GM12878 (cell line): ENCODE measurements at regions not wholly inside any gene's neighbourhood (a gene's known extent, or its start where the extent isn't known, plus 50 kb on each side); places are given as distances from the start of the nearest gene placed in this dataset.

Experiments
- ATAC-seq: fragments of 200-7000 bp; cut with Tn5 transposase; 3 replicates; pipeline ENCODE4 v1.9.1; 2020; ENCODE audit warnings: mild to moderate bottlenecking, moderate library complexity
- BruUV-seq: library from RNA; stranded (reverse); fragments of 400-500 nt; replicated peaks from 2 replicates; lab custom pipeline; 2021; lab: Mats Ljungman, UMichigan
- CTCF ChIA-PET: fragments of 300-600 bp; sonication (Branson Sonifier 250); formaldehyde crosslinking; extraction: SDS; loops from one replicate; lab custom pipeline; 2021; ENCODE audit warnings: inconsistent platforms; lab: Yijun Ruan, JAX
- POLR2A ChIA-PET: fragments of 350-600 bp; formaldehyde crosslinking; extraction: SDS; loops from one replicate; lab custom pipeline; 2021; ENCODE audit warnings: inconsistent platforms; lab: Charles Lee
- RAD21 ChIA-PET: fragments of 300-600 bp; sonication (Branson Sonifier 250); formaldehyde crosslinking; loops from one replicate; lab custom pipeline; 2023; ENCODE audit warnings: antibody characterized with exemption; ENCODE audit not compliant: unreplicated experiment; lab: Charles Lee
- SMC1A ChIA-PET: fragments of 300-600 bp; sonication (Branson Sonifier 250); formaldehyde crosslinking; loops from one replicate; lab custom pipeline; 2023; ENCODE audit not compliant: unreplicated experiment, uncharacterized antibody; lab: Charles Lee
- DNase-seq: peaks from one replicate; pipeline ENCODE4 v3.0.0-alpha.2; 2011; ENCODE audit warnings: low read depth, low spot score
- FAIRE-seq: peaks from 3 replicates; lab custom pipeline; 2011; peaks lifted over from hg19 to GRCh38; lab: Jason Lieb, UNC
- H2AFZ ChIP-seq: 2 replicates; pipeline ENCODE4 v1.6.0; 2011; ENCODE audit warnings: low read depth, low read length, control low read depth; ENCODE audit not compliant: control insufficient read depth
- H3K27ac ChIP-seq: 2 replicates; pipeline ENCODE4 v1.5.1; 2011; ENCODE audit warnings: control low read depth; ENCODE audit not compliant: control insufficient read depth, insufficient read depth
- H3K27me3 ChIP-seq, 2 experiments: replicated peaks in 1 of 2; 2 replicates each; pipeline versions ENCODE4 v1.6.0 to v1.6.1; 2011; ENCODE audit warnings: low read length in 1 of 2; ENCODE audit not compliant: control insufficient read depth in 2 of 2, insufficient read depth in 2 of 2
- H3K36me3 ChIP-seq, 2 experiments: 2 replicates each; pipeline ENCODE4 v1.5.1; 2011; ENCODE audit warnings: low read length in 1 of 2; ENCODE audit not compliant: control insufficient read depth in 2 of 2, insufficient read depth in 2 of 2
- H3K4me1 ChIP-seq: 2 replicates; pipeline ENCODE4 v1.6.1; 2011; ENCODE audit warnings: mild to moderate bottlenecking, low read length, moderate library complexity, mixed read lengths; ENCODE audit not compliant: control insufficient read depth, insufficient read depth
- H3K4me2 ChIP-seq: 2 replicates; pipeline ENCODE4 v1.6.0; 2011; ENCODE audit warnings: control low read depth; ENCODE audit not compliant: control insufficient read depth, insufficient read depth
- H3K4me3 ChIP-seq: fragments of 200-600 bp; sonication (generic); 2 replicates; pipeline ENCODE4 v1.5.1; 2016
- H3K79me2 ChIP-seq: 2 replicates; pipeline ENCODE4 v1.6.0; 2011; ENCODE audit warnings: low read length; ENCODE audit not compliant: control insufficient read depth, insufficient read depth
- H3K9ac ChIP-seq: 2 replicates; pipeline ENCODE4 v1.8.0; 2011; ENCODE audit warnings: low read length, control low read depth, mixed read lengths; ENCODE audit not compliant: control insufficient read depth, insufficient read depth
- H3K9me3 ChIP-seq: replicated peaks from 3 replicates; pipeline ENCODE4 v1.5.1; 2011; ENCODE audit warnings: mild to moderate bottlenecking, low read length; ENCODE audit not compliant: control insufficient read depth, insufficient read depth
- H4K20me1 ChIP-seq: 2 replicates; pipeline ENCODE4 v1.6.0; 2011; ENCODE audit not compliant: control insufficient read depth, insufficient read depth
- CTCF ChIP-seq, 3 experiments: IDR thresholded peaks in 2 of 3; conservative IDR thresholded peaks in 1 of 3; 2 replicates each; pipeline ENCODE4 v1.5.1; 2011; ENCODE audit warnings: low read depth in 3 of 3, low read length in 3 of 3, mild to moderate bottlenecking in 3 of 3, control low read depth in 2 of 3, moderate library complexity in 2 of 3, inconsistent platforms in 1 of 3, mixed read lengths in 1 of 3; ENCODE audit not compliant: control insufficient read depth in 2 of 3, insufficient read depth in 1 of 3; ENCODE audit errors: extremely low read depth in 1 of 3
- GABPA ChIP-seq: IDR thresholded peaks from 2 replicates; pipeline ENCODE4 v1.6.1; 2014; ENCODE audit warnings: antibody characterized with exemption, low read depth, mild to moderate bottlenecking, inconsistent platforms
- IKZF2 ChIP-seq, 2 experiments: fragments of 450-650 bp; IDR thresholded peaks; 2 replicates each; pipeline ENCODE4 v1.6.1; 2017; ENCODE audit warnings: mild to moderate bottlenecking in 2 of 2, moderate library complexity in 2 of 2
- POLR2A ChIP-seq: IDR thresholded peaks from 2 replicates; pipeline ENCODE4 v1.6.1; 2011; ENCODE audit warnings: low read depth, mild to moderate bottlenecking, low read length
- POLR2AphosphoS2 ChIP-seq: IDR thresholded peaks from 2 replicates; pipeline ENCODE4 v1.6.1; 2011; ENCODE audit warnings: low read depth, mild to moderate bottlenecking, low read length, improper control_type of control experiment, moderate library complexity
- PRDM15 ChIP-seq: fragments of 450-650 bp; formaldehyde crosslinking; IDR thresholded peaks from 2 replicates; pipeline ENCODE4 v1.4.0; 2020; ENCODE audit warnings: mild to moderate bottlenecking, moderate library complexity
- SIN3A ChIP-seq: IDR thresholded peaks from 2 replicates; pipeline ENCODE4 v1.6.1; 2012; ENCODE audit warnings: low read depth, low read length, improper control_type of control experiment
- SIX5 ChIP-seq: IDR thresholded peaks from 2 replicates; pipeline ENCODE4 v1.6.1; 2011; ENCODE audit warnings: mild to moderate bottlenecking, low read depth, low read length, moderate library complexity; ENCODE audit not compliant: severe bottlenecking
- SKIL ChIP-seq: fragments of 450-650 bp; IDR thresholded peaks from 2 replicates; pipeline ENCODE4 v1.6.1; 2017; ENCODE audit warnings: mild to moderate bottlenecking, low read depth, inconsistent platforms; ENCODE audit not compliant: poor library complexity, severe bottlenecking
- SMARCA5 ChIP-seq: fragments of 450-650 bp; IDR thresholded peaks from 2 replicates; pipeline ENCODE4 v1.6.1; 2017; ENCODE audit warnings: mild to moderate bottlenecking
- SUZ12 ChIP-seq: fragments of 200-600 bp; sonication (generic); IDR thresholded peaks from one replicate; pipeline ENCODE4 v1.6.1; 2018; ENCODE audit warnings: antibody characterized with exemption, mild to moderate bottlenecking; ENCODE audit not compliant: unreplicated experiment
- TCF3 ChIP-seq: IDR thresholded peaks from 2 replicates; pipeline ENCODE4 v1.6.1; 2012; ENCODE audit warnings: low read depth, mild to moderate bottlenecking, low read length, borderline replicate concordance; ENCODE audit not compliant: insufficient read depth
- YY1 ChIP-seq: IDR thresholded peaks from 2 replicates; pipeline ENCODE4 v1.6.1; 2011; ENCODE audit warnings: low read depth, mild to moderate bottlenecking, low read length
- WGBS: methylation state at CpG from one replicate; pipeline ENCODE4 v1.1.6; 2016; ENCODE audit warnings: low lambda C conversion rate; ENCODE audit not compliant: insufficient replicate concordance, insufficient coverage; ENCODE audit errors: missing lambda C conversion rate; 5-methylcytosine and 5-hydroxymethylcytosine counted together
- in situ Hi-C: fragments of 300-500 bp; cut with MboI; formaldehyde crosslinking; loops from 9 replicates; pipeline ENCODE4 v1.14.3; 2018; ENCODE audit warnings: mixed read lengths
- intact Hi-C: fragments of 100-400 bp; cut with micrococcal nuclease; formaldehyde crosslinking; loops from one replicate; pipeline ENCODE4 v1.14.2; 2022; ENCODE audit not compliant: unreplicated experiment

GRCh38 chr11:135069890-135070289 lies 657.8 kb upstream of the B3GAT1 start:
- DNase-seq: no peak
- SMC1A ChIA-PET: no interaction called here
- Histone ChIP-seq H3K79me2 (no peaks in the 10 kb centered on the region), H3K4me3 (no peak overlapping the region), H3K4me2 (no peak overlapping the region), H4K20me1 (no peaks in the 10 kb centered on the region), H3K27ac (no peak overlapping the region), H3K9ac (no peak overlapping the region), H2AFZ (no peak overlapping the region), H3K27me3 (no peaks in the 10 kb centered on the region), H3K4me1 (no peaks in the 10 kb centered on the region), H3K36me3 (no peaks in the 10 kb centered on the region), H3K9me3 (no peaks in the 10 kb centered on the region; the same call in 2 of the 3 replicates)
- no peak for TF ChIP-seq POLR2AphosphoS2
- no peak for TF ChIP-seq SIX5
- TF ChIP-seq YY1: no peak
- no peak for TF ChIP-seq IKZF2 (IDR thresholded peaks at IDR 0.05)
- no peak for TF ChIP-seq TCF3
- no peak for TF ChIP-seq CTCF (IDR thresholded peaks at IDR 0.05 in 2 of 3, conservative IDR thresholded peaks at IDR 0.05 in 1 of 3; ENCODE audit: control insufficient read depth in 2 of 3, extremely low read depth in 1 of 3, insufficient read depth in 1 of 3, low read depth in 3 of 3, low read length in 3 of 3)
- TF ChIP-seq POLR2A: no peak
- TF ChIP-seq SKIL: no peak
- no peak for TF ChIP-seq PRDM15 (CRISPR knock-in tag)
- TF ChIP-seq SIN3A: no peak
- no peak for TF ChIP-seq SUZ12
- no peak for TF ChIP-seq GABPA
- TF ChIP-seq SMARCA5: no peak
- RAD21 ChIA-PET: no interaction called here
- CTCF ChIA-PET: no interaction called here
- intact Hi-C loops (no loop called here), in situ Hi-C loops (no loop called here)
- FAIRE-seq: no peak
- ATAC-seq: no peak
- POLR2A ChIA-PET: no interaction called here
- no TSS peak for BruUV-seq
- 0% methylated on average over 3 of the region's 4 CpGs for WGBS
